CD14-positive monocyte (primary cell): ENCODE measurements at regions not wholly inside any gene's neighbourhood (a gene's known extent, or its start where the extent isn't known, plus 50 kb on each side); places are given as distances from the start of the nearest gene placed in this dataset.

Source experiments
- DNase-seq, 3 donors: peaks; one replicate each; pipeline ENCODE4 v3.0.0-alpha.2; 2011 to 2022
- H2AFZ ChIP-seq: 2 replicates; pipeline ENCODE4 v1.6.0; 2012; ENCODE audit warnings: mild to moderate bottlenecking, low read depth, low read length, inconsistent platforms; ENCODE audit not compliant: insufficient read depth, poor library complexity, severe bottlenecking
- H3K27ac ChIP-seq, 2 donors: 1 replicate in 1 of 2; 2 replicates in 1 of 2; pipeline ENCODE4 v1.5.1; 2012 to 2013; ENCODE audit warnings: low read length in 2 of 2, control low read depth in 1 of 2, inconsistent platforms in 1 of 2, low read depth in 1 of 2, mild to moderate bottlenecking in 1 of 2
- H3K27me3 ChIP-seq, 2 donors: one replicate each; pipeline versions ENCODE4 v1.6.0 to v1.6.1; 2011 to 2013; ENCODE audit warnings: low read length in 2 of 2; ENCODE audit not compliant: control insufficient read depth in 2 of 2, insufficient read depth in 2 of 2
- H3K36me3 ChIP-seq, 2 donors: replicated peaks in 1 of 2; 1 replicate in 1 of 2; 2 replicates in 1 of 2; pipeline versions ENCODE4 v1.5.1 to v1.6.1; 2012 to 2013; ENCODE audit warnings: low read length in 2 of 2, control low read depth in 1 of 2, inconsistent platforms in 1 of 2, mild to moderate bottlenecking in 1 of 2; ENCODE audit not compliant: insufficient read depth in 2 of 2, control insufficient read depth in 1 of 2
- H3K4me1 ChIP-seq, 2 donors: 1 replicate in 1 of 2; 2 replicates in 1 of 2; pipeline versions ENCODE4 v1.5.1 to v1.6.1; 2012 to 2013; ENCODE audit warnings: low read length in 2 of 2, control low read depth in 1 of 2, inconsistent platforms in 1 of 2, mild to moderate bottlenecking in 1 of 2, moderate library complexity in 1 of 2; ENCODE audit not compliant: insufficient read depth in 2 of 2, control insufficient read depth in 1 of 2
- H3K4me2 ChIP-seq: replicated peaks from 2 replicates; pipeline ENCODE3; 2012; ENCODE audit warnings: low read length, moderate library complexity, mild to moderate bottlenecking; ENCODE audit not compliant: poor library complexity, severe bottlenecking; ENCODE audit errors: extremely low read depth
- H3K4me3 ChIP-seq, 3 experiments: fragments of 200-600 bp in 1 of 3; sonication (generic) in 1 of 3; replicated peaks in 1 of 3; 1 replicate in 2 of 3; 2 replicates in 1 of 3; pipeline ENCODE4 v1.5.1; 2011 to 2013; ENCODE audit warnings: low read length in 3 of 3, mild to moderate bottlenecking in 3 of 3, control low read depth in 2 of 3, low read depth in 2 of 3, inconsistent platforms in 1 of 3, moderate library complexity in 1 of 3
- H3K79me2 ChIP-seq: 2 replicates; pipeline ENCODE4 v1.6.0; 2012; ENCODE audit warnings: mild to moderate bottlenecking, control low read depth, inconsistent platforms, low read length, moderate library complexity; ENCODE audit not compliant: insufficient read depth
- H3K9ac ChIP-seq: 2 replicates; pipeline ENCODE4 v1.6.0; 2017; ENCODE audit warnings: low read length, mild to moderate bottlenecking; ENCODE audit not compliant: insufficient read depth, poor library complexity, severe bottlenecking
- H3K9me3 ChIP-seq, 2 donors: replicated peaks in 1 of 2; 1 replicate in 1 of 2; 2 replicates in 1 of 2; pipeline versions ENCODE4 v1.5.1 to v1.6.1; 2012 to 2013; ENCODE audit warnings: low read length in 2 of 2, control low read depth in 1 of 2; ENCODE audit not compliant: control insufficient read depth in 1 of 2, insufficient read depth in 1 of 2
- H4K20me1 ChIP-seq: 2 replicates; pipeline ENCODE4 v1.6.0; 2012; ENCODE audit warnings: mild to moderate bottlenecking, low read length, control low read depth, moderate library complexity; ENCODE audit not compliant: insufficient read depth
- H3K27ac Mint-ChIP-seq, 7 donors: one replicate each; pipeline ENCODE4 v1.8.0; 2020; ENCODE audit warnings: mild to moderate bottlenecking in 7 of 7, mixed read lengths in 7 of 7, moderate library complexity in 6 of 7, inconsistent platforms in 2 of 7
- H3K27me3 Mint-ChIP-seq, 3 donors: one replicate each; pipeline ENCODE4 v1.8.0; 2021 to 2022; ENCODE audit warnings: low read depth in 3 of 3, mild to moderate bottlenecking in 3 of 3, mixed read lengths in 3 of 3, moderate library complexity in 3 of 3, inconsistent platforms in 1 of 3
- H3K36me3 Mint-ChIP-seq, 2 donors: one replicate each; pipeline ENCODE4 v1.8.0; 2020; ENCODE audit warnings: mixed read lengths in 2 of 2, inconsistent platforms in 1 of 2, mild to moderate bottlenecking in 1 of 2
- H3K4me1 Mint-ChIP-seq: one replicate; pipeline ENCODE4 v1.8.0; 2020; ENCODE audit warnings: mild to moderate bottlenecking, mixed read lengths
- H3K4me3 Mint-ChIP-seq, 2 donors: one replicate each; pipeline ENCODE4 v1.8.0; 2020; ENCODE audit warnings: mild to moderate bottlenecking in 2 of 2, mixed read lengths in 2 of 2, moderate library complexity in 1 of 2
- H3K9me3 Mint-ChIP-seq, 7 donors: one replicate each; pipeline ENCODE4 v1.8.0; 2020 to 2022; ENCODE audit warnings: mixed read lengths in 7 of 7, mild to moderate bottlenecking in 6 of 7, moderate library complexity in 6 of 7, inconsistent platforms in 2 of 7
- CTCF ChIP-seq: fragments of 200-600 bp; IDR thresholded peaks from one replicate; pipeline ENCODE4 v1.8.0; 2022; ENCODE audit warnings: antibody characterized with exemption, mild to moderate bottlenecking
- WGBS: methylation state at CpG from one replicate; pipeline ENCODE4 v1.1.5; 2013; ENCODE audit warnings: missing lambda C conversion rate; ENCODE audit not compliant: insufficient coverage; 5-methylcytosine and 5-hydroxymethylcytosine counted together
- intact Hi-C, 2 donors: fragments of 100-400 bp; cut with micrococcal nuclease; formaldehyde crosslinking; loops; one replicate each; pipeline versions ENCODE4 v1.15.0 to v1.15.1; 2023

- intact Hi-C loops: no loop called here
- H3K79me2 ChIP-seq: no peaks in the 10 kb centered on the region
Observed at GRCh38 chr21:23743821-23744220, 1863.5 kb downstream of the MRPL39 start.

GRCh38 chr21:23740463-23740862, 1866.8 kb downstream of the MRPL39 start:
- H2AFZ ChIP-seq: no peak overlapping the region
- Mint-ChIP-seq H3K4me1 (no peaks in the 10 kb centered on the region), H3K36me3 (no peaks in the 10 kb centered on the region), H3K4me3 (no peak overlapping the region), H3K9me3 (peaks cover 0 to 12% (median 3%) of the 10 kb centered on the region in 7 donors), H3K27me3 (peaks cover 0 to 2% (median 2%) of the 10 kb centered on the region in 3 donors), H3K27ac (peak overlapping the region in 1 of 7 donors; percentile 26)
- peaks cover 0 to 4% of the 10 kb centered on the region in 2 donors for H3K9me3 ChIP-seq
- H3K79me2 ChIP-seq: no peaks in the 10 kb centered on the region
- H3K36me3 ChIP-seq: no peaks in the 10 kb centered on the region
- no peaks in the 10 kb centered on the region for H3K4me1 ChIP-seq
- no peak for DNase-seq
- TF ChIP-seq CTCF: no peak
- no peak overlapping the region for H3K4me3 ChIP-seq
- 97% methylated on average over 3 of the region's 5 CpGs for WGBS
- H3K27me3 ChIP-seq: no peaks in the 10 kb centered on the region
- H3K27ac ChIP-seq: no peak overlapping the region
- H3K9ac ChIP-seq: no peak overlapping the region
- no peak overlapping the region for H3K4me2 ChIP-seq
- H4K20me1 ChIP-seq: no peaks in the 10 kb centered on the region
- intact Hi-C loops: no loop called here

More at GRCh38 chr21:23743821-23744220, 1863.5 kb downstream of the MRPL39 start:
- H3K4me1 ChIP-seq: no peaks in the 10 kb centered on the region
- no peak for TF ChIP-seq CTCF
- 100% methylated on average over 1 of the region's 2 CpGs for WGBS
- no peak for DNase-seq
- H3K27ac ChIP-seq: no peak overlapping the region
- no peak overlapping the region for H3K9ac ChIP-seq
- no peak overlapping the region for H3K4me3 Mint-ChIP-seq
- peaks cover 3 to 27% (median 13%) of the 10 kb centered on the region in 7 donors for H3K9me3 Mint-ChIP-seq
- no peak overlapping the region for H2AFZ ChIP-seq
- H3K4me3 ChIP-seq: no peak overlapping the region
- H3K4me2 ChIP-seq: no peak overlapping the region
- H3K27ac Mint-ChIP-seq: no peak overlapping the region
- H3K36me3 Mint-ChIP-seq: no peaks in the 10 kb centered on the region
- no peaks in the 10 kb centered on the region for H3K36me3 ChIP-seq
- no peaks in the 10 kb centered on the region for H3K27me3 ChIP-seq
- no peaks in the 10 kb centered on the region for H4K20me1 ChIP-seq
- H3K9me3 ChIP-seq: peaks cover 7 to 12% of the 10 kb centered on the region in 2 donors
- no peaks in the 10 kb centered on the region for H3K27me3 Mint-ChIP-seq
- no peaks in the 10 kb centered on the region for H3K4me1 Mint-ChIP-seq
